ENCODE measurements at regions not wholly inside any gene's neighbourhood (a gene's known extent, or its start where the extent isn't known, plus 50 kb on each side); places are given as distances from the start of the nearest gene placed in this dataset.

DNA sequence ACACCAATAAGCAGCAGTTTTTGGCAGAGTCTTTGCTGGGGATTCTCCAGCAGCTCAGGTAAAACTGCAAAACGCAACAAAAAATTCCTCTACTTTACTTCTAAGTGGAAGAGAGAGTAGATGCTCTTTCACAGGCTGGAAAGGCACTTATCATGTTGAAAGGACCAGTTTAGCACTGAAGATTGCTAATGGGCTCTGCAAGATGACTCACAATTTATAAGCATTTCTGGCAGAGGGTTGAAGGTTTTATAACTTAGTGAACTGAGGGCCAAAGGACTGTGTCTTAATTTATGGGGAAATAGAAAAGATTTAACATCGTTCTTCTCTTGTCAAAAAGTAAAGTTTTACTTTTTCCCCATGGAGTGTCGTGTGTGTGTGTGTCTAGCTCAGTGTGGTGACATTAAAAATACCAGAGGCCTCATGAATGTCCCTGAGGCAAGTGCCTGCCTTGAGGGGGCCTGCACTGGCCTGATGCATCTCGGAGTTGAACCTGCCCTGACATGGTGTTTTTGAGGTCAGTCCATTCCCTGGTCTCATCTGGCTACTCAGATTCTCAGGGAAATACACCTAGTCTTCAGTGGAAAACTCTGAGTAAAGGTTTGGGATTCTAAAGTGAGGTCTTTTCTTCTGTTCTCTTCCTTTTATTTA lies 1092.0 kb downstream of the NAALADL2 start:
- Histone ChIP-seq H2BK12ac (ENCODE audit: insufficient read length, low read depth, low read length) (no peak overlapping the region), H3K4ac (ENCODE audit: low read depth, low read length) (no peak overlapping the region), H2BK120ac (ENCODE audit: low read depth, low read length, poor library complexity, severe bottlenecking) (no peak overlapping the region), H3K9ac (ENCODE audit: extremely low read depth, insufficient read length, low read length) (no peak overlapping the region), H4K5ac (ENCODE audit: insufficient read length, low read depth, low read length) (no peak overlapping the region), H3K9me3 (ENCODE audit: control insufficient read depth, low read depth, low read length) (no peaks in the 10 kb centered on the region), H4K8ac (replicated peaks; ENCODE audit: insufficient read length, low read depth, low read length) (no peak overlapping the region), H2AK5ac (ENCODE audit: insufficient read length, low read length) (no peak overlapping the region), H3K23ac (ENCODE audit: insufficient read length, low read depth, low read length) (no peak overlapping the region), H3T11ph (ENCODE audit: low read length) (no peak overlapping the region), H3K4me2 (ENCODE audit: insufficient read depth, insufficient read length, low read length) (no peak overlapping the region), H4K91ac (ENCODE audit: insufficient read length, low read depth, low read length) (no peak overlapping the region), H2AFZ (ENCODE audit: low read length) (no peak overlapping the region), H3K27me3 (ENCODE audit: insufficient read depth, low read length) (no peaks in the 10 kb centered on the region), H2BK15ac (ENCODE audit: low read depth, low read length) (no peak overlapping the region), H3K27ac (ENCODE audit: insufficient read length, low read depth, low read length) (no peak overlapping the region), H3K56ac (ENCODE audit: insufficient read length, low read depth, low read length) (no peak overlapping the region), H3K79me2 (ENCODE audit: insufficient read depth, low read length) (no peaks in the 10 kb centered on the region), H3K4me1 (ENCODE audit: insufficient read depth, low read length) (no peaks in the 10 kb centered on the region; the same call in 1 of the 2 replicates), H3K14ac (ENCODE audit: insufficient read depth, low read length) (no peak overlapping the region), H3K18ac (ENCODE audit: insufficient read length, low read depth, low read length) (no peak overlapping the region), H2BK5ac (ENCODE audit: insufficient read length, low read length) (no peak overlapping the region), H2BK20ac (ENCODE audit: low read depth, low read length, poor library complexity, severe bottlenecking) (no peak overlapping the region), H4K20me1 (ENCODE audit: control insufficient read depth, insufficient read depth, insufficient read length) (no peaks in the 10 kb centered on the region), H3K23me2 (ENCODE audit: insufficient read length, low read depth, low read length, poor library complexity, severe bottlenecking) (no peaks in the 10 kb centered on the region), H3K79me1 (ENCODE audit: insufficient read depth, low read depth, low read length, poor library complexity, severe bottlenecking) (no peaks in the 10 kb centered on the region)
- H3K36me3 Mint-ChIP-seq (ENCODE audit: insufficient read depth in 1 of 3, low read depth in 3 of 3) = peaks cover 2 to 12% (median 5%) of the 10 kb centered on the region in 3 experiments; a peak in 6 of 7 replicates
- TF ChIP-seq, protein P1, sequence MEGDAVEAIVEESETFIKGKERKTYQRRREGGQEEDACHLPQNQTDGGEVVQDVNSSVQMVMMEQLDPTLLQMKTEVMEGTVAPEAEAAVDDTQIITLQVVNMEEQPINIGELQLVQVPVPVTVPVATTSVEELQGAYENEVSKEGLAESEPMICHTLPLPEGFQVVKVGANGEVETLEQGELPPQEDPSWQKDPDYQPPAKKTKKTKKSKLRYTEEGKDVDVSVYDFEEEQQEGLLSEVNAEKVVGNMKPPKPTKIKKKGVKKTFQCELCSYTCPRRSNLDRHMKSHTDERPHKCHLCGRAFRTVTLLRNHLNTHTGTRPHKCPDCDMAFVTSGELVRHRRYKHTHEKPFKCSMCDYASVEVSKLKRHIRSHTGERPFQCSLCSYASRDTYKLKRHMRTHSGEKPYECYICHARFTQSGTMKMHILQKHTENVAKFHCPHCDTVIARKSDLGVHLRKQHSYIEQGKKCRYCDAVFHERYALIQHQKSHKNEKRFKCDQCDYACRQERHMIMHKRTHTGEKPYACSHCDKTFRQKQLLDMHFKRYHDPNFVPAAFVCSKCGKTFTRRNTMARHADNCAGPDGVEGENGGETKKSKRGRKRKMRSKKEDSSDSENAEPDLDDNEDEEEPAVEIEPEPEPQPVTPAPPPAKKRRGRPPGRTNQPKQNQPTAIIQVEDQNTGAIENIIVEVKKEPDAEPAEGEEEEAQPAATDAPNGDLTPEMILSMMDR (conservative IDR thresholded peaks at IDR 0.05) = no peak
- no peak overlapping the region; a peak in 1 of 7 replicates for H3K27ac Mint-ChIP-seq
- WGBS (ENCODE audit: extremely low coverage, insufficient read length, low lambda C conversion rate) = no CpG with 5 or more reads among the region's 4 CpGs
- H3K27me3 Mint-ChIP-seq (ENCODE audit: low read depth) = no peaks in the 10 kb centered on the region
- H3K4me3 Mint-ChIP-seq = no peak overlapping the region
- peaks cover 9 to 12% of the 10 kb centered on the region in 2 experiments; a peak in 4 of 5 replicates for H3K9me3 Mint-ChIP-seq
- H3K4me1 Mint-ChIP-seq = peaks cover 4 to 9% of the 10 kb centered on the region in 2 experiments
- DNase-seq = no peak

All from H9 (cell line).